ENCODE measurements at regions not wholly inside any gene's neighbourhood (a gene's known extent, or its start where the extent isn't known, plus 50 kb on each side); places are given as distances from the start of the nearest gene placed in this dataset.
"Not testable (repeated sequence)": the region's sequence is repeated elsewhere in the genome, so short reads cannot be mapped to it uniquely, and the experiment has no call there.

DNA sequence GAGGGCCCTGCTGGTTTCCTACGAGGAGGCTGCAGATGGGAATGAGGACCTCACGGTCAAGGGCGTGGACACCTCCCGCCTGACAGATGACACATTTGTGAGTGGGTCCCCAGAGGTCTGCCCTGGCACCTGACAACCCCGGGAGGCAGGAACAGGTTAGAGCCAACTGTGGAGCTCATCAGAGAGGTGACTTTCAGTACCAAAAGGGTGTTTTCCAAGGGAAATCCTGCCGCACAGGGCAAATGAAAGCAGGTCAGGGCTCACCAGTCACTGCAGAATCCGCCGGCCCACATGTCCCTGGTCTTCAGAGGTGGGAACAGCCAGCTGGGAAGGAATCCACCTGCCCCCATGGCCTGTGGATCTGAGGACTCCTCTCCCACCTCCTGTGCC lies 176.9 kb downstream of the NPIPB11 start:
- not testable (repeated sequence) for H3K4me1 ChIP-seq (ENCODE audit: control insufficient read depth, low read depth, low read length); H3K9ac ChIP-seq (ENCODE audit: low read length); H3K27ac ChIP-seq (ENCODE audit: low read length); H3K27me3 ChIP-seq (ENCODE audit: control insufficient read depth, insufficient read depth, low read length); H3K4me3 ChIP-seq (ENCODE audit: low read length); H3K9me3 ChIP-seq (ENCODE audit: control insufficient read depth, low read depth, low read length); H3K36me3 ChIP-seq (ENCODE audit: control insufficient read depth, low read depth, low read length)

DNA sequence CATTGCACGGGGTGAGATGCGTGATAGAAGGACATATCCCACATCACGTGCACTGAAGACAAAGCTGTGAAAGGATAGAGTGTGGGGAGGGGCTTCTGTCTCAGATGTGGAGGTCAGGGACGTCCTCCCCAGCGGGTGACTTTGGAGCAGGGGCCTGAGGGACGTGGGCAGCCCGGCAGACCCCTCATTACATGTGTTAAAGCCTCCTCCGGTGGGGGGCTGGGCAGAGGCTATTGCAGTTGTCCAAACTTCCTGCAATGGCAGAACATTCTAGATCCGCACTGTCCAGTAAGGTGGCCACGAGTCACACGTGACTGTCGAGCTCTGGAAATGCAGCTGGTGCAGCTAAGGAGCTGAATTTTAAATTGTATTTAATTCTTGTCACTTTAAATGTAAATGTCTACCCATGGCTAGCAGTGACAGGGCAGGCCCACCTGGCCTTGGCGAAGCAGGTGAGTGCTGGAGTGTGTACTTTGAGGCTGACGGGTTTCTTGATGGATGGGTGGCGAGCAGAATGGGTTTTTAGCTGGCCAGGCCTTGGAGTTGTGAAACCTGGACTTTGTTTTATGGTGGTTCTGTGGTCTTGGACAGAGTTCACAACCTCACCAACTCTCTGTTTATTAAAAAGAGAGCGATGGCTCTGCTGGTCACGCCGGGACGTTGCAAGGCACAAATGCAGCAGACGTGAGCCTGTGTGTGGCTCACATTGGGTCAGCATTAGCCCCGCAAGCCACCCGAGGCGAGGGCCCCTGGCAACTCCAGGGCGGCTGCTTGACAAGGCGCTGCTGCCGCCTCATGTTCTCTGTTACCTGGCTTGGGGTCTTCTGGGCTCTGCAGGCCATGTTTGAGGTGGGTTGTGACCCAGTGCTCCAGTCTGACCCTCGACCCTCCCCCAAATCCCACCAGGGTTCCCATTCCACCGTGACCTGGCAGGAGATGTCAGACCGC lies 177.6 kb downstream of the NPIPB11 start:
- H3K36me3 ChIP-seq (ENCODE audit: control insufficient read depth, low read depth, low read length); H3K9me3 ChIP-seq (ENCODE audit: control insufficient read depth, low read depth, low read length); H3K9ac ChIP-seq (ENCODE audit: low read length); H3K27me3 ChIP-seq (ENCODE audit: control insufficient read depth, insufficient read depth, low read length); H3K4me3 ChIP-seq (ENCODE audit: low read length); H3K4me1 ChIP-seq (ENCODE audit: control insufficient read depth, low read depth, low read length); H3K27ac ChIP-seq (ENCODE audit: low read length): not testable (repeated sequence)

DNA sequence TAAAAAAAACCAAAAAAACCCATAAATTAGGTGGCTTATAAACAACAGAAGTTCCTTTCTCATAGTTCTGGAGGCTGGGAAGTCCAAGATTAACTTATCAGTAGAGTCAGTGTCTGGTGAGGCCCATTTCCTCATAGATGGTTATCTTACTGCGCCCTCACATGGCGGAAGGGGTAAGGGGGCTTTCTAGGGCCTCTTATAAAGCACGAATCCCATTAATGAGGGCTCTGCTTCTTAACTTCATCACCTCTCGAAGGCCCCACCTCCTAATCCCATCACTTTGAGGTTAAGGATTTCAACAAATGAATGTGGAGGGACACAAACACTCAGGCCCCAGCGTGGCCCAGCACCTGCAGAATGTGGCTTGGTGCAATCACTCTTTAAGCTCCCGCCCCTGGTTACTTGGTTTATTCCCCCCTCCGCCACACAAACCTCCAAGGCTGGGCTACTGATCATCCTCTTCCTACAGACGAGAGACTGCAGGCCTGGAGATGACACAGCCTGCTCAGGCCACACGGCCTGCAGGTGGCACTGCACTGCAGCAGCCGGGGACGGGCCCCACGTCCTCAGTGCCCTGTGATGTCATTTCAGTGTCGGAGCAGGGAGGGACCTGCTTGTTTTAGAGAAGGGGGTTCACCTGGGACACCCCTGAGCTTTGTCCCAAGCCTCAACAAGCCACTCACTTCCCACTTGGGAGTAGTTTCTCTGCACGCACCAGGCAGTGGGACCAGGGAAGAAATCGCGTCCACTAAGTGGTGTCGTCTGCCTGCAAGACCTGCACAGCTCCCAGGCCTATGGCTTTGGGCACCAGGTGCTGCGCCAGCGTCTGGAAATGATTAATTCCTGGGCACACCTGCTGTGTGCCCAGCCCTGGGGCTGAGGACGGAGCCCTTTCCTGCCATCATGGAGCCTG lies 178.5 kb downstream of the NPIPB11 start:
- not testable (repeated sequence) for H3K9ac ChIP-seq (ENCODE audit: low read length); H3K27ac ChIP-seq (ENCODE audit: low read length); H3K9me3 ChIP-seq (ENCODE audit: control insufficient read depth, low read depth, low read length); H3K4me1 ChIP-seq (ENCODE audit: control insufficient read depth, low read depth, low read length); H3K36me3 ChIP-seq (ENCODE audit: control insufficient read depth, low read depth, low read length); H3K4me3 ChIP-seq (ENCODE audit: low read length); H3K27me3 ChIP-seq (ENCODE audit: control insufficient read depth, insufficient read depth, low read length)

DNA sequence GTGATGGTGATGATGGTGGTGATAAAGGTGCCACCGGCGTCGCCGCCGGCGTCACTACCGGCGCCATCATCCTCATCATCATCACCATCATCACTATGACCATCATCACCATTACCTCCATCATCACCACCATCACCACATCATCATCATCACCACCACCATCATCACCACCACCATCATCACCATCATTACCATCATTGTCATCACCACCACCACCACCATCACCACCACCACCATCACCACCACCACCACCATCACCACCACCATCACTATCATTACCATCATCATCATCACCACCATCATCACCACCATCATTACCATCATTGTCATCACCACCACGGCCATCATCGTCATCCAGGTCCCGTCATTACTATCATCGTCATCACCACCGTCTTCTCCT lies 179.7 kb downstream of the NPIPB11 start:
- no peaks in the 10 kb centered on the region for H3K36me3 ChIP-seq (ENCODE audit: control insufficient read depth, low read depth, low read length)
- H3K9ac ChIP-seq (ENCODE audit: low read length) = no peak overlapping the region
- H3K27me3 ChIP-seq (ENCODE audit: control insufficient read depth, insufficient read depth, low read length) = no peaks in the 10 kb centered on the region
- H3K4me1 ChIP-seq (ENCODE audit: control insufficient read depth, low read depth, low read length) = no peaks in the 10 kb centered on the region
- H3K9me3 ChIP-seq (ENCODE audit: control insufficient read depth, low read depth, low read length) = no peaks in the 10 kb centered on the region
- H3K4me3 ChIP-seq (ENCODE audit: low read length) = no peak overlapping the region
- no peak overlapping the region for H3K27ac ChIP-seq (ENCODE audit: low read length)

DNA sequence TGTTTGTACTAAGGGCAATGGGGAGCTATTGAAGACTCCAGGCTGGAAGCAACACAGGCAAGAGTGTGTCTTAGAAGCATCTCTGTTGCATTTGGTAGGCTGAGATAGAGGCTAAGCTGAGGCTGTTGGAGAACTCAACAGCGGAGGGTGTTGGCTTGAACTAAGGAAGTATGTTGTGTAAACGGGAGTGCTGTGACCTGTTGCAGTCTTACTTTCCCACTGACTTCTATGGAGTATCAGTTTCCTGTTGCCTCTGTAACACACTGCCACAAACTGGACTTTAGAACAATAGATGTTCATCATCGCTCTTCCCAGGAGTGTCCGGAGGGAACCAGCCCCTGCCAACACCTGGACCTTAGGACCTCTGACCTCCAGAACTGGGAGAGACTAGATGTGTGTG lies 181.8 kb downstream of the NPIPB11 start:
- H3K27me3 ChIP-seq (ENCODE audit: control insufficient read depth, insufficient read depth, low read length); H3K9ac ChIP-seq (ENCODE audit: low read length); H3K9me3 ChIP-seq (ENCODE audit: control insufficient read depth, low read depth, low read length); H3K4me1 ChIP-seq (ENCODE audit: control insufficient read depth, low read depth, low read length); H3K4me3 ChIP-seq (ENCODE audit: low read length); H3K27ac ChIP-seq (ENCODE audit: low read length); H3K36me3 ChIP-seq (ENCODE audit: control insufficient read depth, low read depth, low read length): not testable (repeated sequence)

DNA sequence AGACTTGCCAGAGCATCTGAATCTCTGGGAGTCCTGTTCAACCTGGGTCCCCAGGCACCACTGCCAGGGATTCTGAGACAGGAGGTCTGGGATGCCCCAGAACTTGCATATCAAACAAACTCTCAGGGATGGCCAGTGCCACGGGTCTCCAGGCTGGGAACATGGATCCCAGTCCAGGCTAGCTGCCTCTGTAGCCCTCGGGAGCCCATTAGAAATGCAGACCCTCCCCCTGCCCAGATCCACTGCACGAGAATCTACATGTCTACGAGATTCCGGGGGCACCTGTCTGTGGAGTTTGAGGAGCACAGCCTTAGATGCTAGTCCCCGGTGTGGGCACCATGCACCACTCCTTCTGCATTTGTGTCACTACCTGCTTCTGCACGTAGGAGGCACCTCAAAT lies 183.9 kb downstream of the NPIPB11 start:
- H3K9ac ChIP-seq (ENCODE audit: low read length); H3K27me3 ChIP-seq (ENCODE audit: control insufficient read depth, insufficient read depth, low read length); H3K9me3 ChIP-seq (ENCODE audit: control insufficient read depth, low read depth, low read length); H3K27ac ChIP-seq (ENCODE audit: low read length); H3K36me3 ChIP-seq (ENCODE audit: control insufficient read depth, low read depth, low read length); H3K4me3 ChIP-seq (ENCODE audit: low read length); H3K4me1 ChIP-seq (ENCODE audit: control insufficient read depth, low read depth, low read length): not testable (repeated sequence)

DNA sequence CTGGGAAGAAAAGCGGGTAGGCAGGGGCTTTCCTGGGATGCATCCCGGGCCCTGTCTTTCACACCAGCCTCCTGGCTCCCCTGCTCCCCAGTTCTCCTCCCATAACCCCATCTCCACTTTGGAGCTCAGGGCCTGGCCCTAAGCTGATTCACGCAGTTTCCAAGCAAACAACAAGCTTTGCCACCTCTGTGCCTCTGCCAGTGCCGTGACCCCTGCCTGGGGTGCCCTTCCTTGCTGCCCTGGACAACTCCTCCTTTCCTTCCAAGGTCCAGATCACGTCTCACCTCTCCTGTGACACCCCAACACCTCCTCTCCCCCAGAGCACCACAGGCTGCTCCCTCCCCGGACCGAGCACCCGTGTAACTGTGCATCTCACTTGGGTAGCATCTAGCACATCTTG lies 184.5 kb downstream of the NPIPB11 start:
- H3K9me3 ChIP-seq (ENCODE audit: control insufficient read depth, low read depth, low read length); H3K9ac ChIP-seq (ENCODE audit: low read length); H3K27ac ChIP-seq (ENCODE audit: low read length); H3K4me1 ChIP-seq (ENCODE audit: control insufficient read depth, low read depth, low read length); H3K4me3 ChIP-seq (ENCODE audit: low read length); H3K36me3 ChIP-seq (ENCODE audit: control insufficient read depth, low read depth, low read length); H3K27me3 ChIP-seq (ENCODE audit: control insufficient read depth, insufficient read depth, low read length): not testable (repeated sequence)

DNA sequence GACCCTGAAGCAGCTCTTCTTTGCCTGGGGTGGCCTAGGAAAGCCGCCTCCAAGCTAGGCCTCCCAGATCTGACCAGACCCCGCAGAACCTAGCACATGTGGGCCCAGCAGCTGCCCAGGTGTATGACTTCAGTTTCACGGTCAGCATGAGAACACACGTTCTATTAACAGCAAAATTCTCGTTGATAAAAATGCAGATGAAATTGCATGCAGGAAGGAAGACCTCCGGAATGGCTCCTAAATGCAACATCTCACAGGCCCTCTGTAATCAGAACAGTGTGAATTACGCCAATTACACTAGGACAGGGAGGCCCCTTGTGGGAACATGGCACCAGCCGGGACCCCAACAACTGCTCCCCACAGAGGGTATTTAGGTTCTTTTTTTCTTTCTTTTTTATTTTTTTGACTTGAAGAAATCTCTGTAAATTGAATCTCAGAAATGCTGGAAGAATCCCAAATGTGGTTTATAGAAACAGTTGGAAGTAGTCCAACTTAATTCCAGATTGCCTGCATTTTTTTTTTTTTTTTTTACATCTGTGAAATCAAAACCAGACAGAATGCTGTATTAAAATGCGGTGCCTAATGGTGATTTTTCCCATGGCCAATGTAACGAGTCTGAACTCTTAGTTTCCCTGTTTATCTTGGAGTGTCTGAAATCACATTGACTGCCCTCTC lies 185.1 kb downstream of the NPIPB11 start:
- H3K9me3 ChIP-seq (ENCODE audit: control insufficient read depth, low read depth, low read length); H3K27me3 ChIP-seq (ENCODE audit: control insufficient read depth, insufficient read depth, low read length); H3K9ac ChIP-seq (ENCODE audit: low read length); H3K36me3 ChIP-seq (ENCODE audit: control insufficient read depth, low read depth, low read length); H3K4me1 ChIP-seq (ENCODE audit: control insufficient read depth, low read depth, low read length); H3K27ac ChIP-seq (ENCODE audit: low read length); H3K4me3 ChIP-seq (ENCODE audit: low read length): not testable (repeated sequence)

DNA sequence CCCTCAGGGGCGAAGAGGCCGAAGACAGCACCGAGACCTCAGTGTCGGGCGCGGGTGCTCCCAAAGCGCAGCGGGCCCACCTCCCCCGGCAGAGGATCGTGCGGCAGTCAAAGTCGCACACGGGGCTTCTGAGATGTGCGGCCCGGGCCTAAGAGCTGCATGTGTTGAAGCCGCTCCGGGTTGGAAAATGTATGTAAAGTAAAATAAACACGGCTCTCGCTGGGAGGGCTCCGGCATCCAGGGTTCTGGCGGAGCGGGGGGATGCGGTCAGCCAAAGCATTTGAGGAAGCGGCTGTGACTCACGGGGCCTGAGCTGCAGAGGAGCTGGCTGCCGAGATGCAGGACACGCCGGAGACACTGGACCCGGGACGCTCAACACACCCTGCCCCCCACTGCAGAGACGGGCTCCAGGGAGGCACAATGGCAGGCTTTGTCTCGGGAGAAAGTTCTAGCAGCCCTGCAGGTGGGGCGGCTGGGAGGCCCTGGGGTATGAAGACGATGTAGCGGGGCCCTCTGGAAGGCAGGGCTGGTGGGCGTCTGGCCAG lies 185.8 kb downstream of the NPIPB11 start:
- H3K27me3 ChIP-seq (ENCODE audit: control insufficient read depth, insufficient read depth, low read length); H3K27ac ChIP-seq (ENCODE audit: low read length); H3K4me3 ChIP-seq (ENCODE audit: low read length); H3K4me1 ChIP-seq (ENCODE audit: control insufficient read depth, low read depth, low read length); H3K36me3 ChIP-seq (ENCODE audit: control insufficient read depth, low read depth, low read length); H3K9ac ChIP-seq (ENCODE audit: low read length); H3K9me3 ChIP-seq (ENCODE audit: control insufficient read depth, low read depth, low read length): not testable (repeated sequence)

DNA sequence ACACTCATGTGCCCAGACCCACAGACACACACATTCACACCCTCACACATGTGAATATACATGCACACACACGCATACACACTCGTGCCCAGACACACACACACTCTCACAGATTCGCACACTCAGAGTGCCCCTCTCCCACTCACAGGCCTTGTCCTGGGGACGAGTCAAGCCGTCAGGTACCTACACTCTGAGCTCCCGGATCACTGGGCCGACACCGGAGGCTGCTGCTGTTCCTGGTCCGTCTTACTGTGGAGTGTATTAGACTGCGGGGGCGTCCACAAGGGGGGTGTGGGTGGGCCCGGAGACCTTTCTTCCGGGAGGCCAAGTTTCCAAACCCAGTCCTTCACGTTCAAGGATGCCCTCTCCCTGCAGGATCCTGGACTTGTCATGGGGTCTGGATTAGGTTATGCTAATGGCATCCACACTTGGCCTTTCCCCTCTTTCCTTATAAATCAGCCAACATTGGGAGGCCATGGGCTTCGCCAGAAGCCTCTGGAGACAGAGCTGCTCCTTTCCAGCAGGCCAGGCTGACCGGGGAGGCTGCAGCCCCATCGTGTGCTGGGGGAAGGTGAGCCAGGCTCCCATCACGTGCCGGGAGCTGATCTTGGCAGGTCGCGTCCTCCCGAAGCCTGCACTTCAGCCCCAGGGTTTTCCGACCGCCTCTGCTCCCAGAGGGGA lies 186.4 kb downstream of the NPIPB11 start:
- not testable (repeated sequence) for H3K4me3 ChIP-seq (ENCODE audit: low read length); H3K27ac ChIP-seq (ENCODE audit: low read length); H3K9me3 ChIP-seq (ENCODE audit: control insufficient read depth, low read depth, low read length); H3K36me3 ChIP-seq (ENCODE audit: control insufficient read depth, low read depth, low read length); H3K9ac ChIP-seq (ENCODE audit: low read length); H3K27me3 ChIP-seq (ENCODE audit: control insufficient read depth, insufficient read depth, low read length); H3K4me1 ChIP-seq (ENCODE audit: control insufficient read depth, low read depth, low read length)

DNA sequence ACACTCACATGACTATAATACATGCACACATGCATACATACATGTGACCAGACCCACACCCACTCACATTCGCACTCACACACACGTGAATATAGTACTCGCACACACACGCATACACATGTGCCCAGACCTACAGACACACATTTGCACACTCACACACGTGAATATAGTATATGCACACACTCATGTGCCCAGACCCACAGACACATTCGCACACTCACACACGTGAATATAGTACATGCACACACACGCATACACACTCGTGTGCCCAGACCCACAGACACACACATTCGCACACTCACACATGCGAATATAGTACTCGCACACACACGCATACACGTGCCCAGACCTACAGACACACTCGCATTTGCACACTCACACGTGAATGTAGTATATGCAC lies 186.9 kb downstream of the NPIPB11 start:
- H3K9ac ChIP-seq (ENCODE audit: low read length); H3K4me3 ChIP-seq (ENCODE audit: low read length); H3K27me3 ChIP-seq (ENCODE audit: control insufficient read depth, insufficient read depth, low read length); H3K36me3 ChIP-seq (ENCODE audit: control insufficient read depth, low read depth, low read length); H3K27ac ChIP-seq (ENCODE audit: low read length); H3K4me1 ChIP-seq (ENCODE audit: control insufficient read depth, low read depth, low read length); H3K9me3 ChIP-seq (ENCODE audit: control insufficient read depth, low read depth, low read length): not testable (repeated sequence)

Measured in iPS-18a (cell line).